ENCODE measurements at regions not wholly inside any gene's neighbourhood (a gene's known extent, or its start where the extent isn't known, plus 50 kb on each side); places are given as distances from the start of the nearest gene placed in this dataset.

- TF ChIP-seq, protein P1, sequence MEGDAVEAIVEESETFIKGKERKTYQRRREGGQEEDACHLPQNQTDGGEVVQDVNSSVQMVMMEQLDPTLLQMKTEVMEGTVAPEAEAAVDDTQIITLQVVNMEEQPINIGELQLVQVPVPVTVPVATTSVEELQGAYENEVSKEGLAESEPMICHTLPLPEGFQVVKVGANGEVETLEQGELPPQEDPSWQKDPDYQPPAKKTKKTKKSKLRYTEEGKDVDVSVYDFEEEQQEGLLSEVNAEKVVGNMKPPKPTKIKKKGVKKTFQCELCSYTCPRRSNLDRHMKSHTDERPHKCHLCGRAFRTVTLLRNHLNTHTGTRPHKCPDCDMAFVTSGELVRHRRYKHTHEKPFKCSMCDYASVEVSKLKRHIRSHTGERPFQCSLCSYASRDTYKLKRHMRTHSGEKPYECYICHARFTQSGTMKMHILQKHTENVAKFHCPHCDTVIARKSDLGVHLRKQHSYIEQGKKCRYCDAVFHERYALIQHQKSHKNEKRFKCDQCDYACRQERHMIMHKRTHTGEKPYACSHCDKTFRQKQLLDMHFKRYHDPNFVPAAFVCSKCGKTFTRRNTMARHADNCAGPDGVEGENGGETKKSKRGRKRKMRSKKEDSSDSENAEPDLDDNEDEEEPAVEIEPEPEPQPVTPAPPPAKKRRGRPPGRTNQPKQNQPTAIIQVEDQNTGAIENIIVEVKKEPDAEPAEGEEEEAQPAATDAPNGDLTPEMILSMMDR (IDR thresholded peaks at IDR 0.05) = no peak
- no peak for TF ChIP-seq POLR2A (IDR thresholded peaks at IDR 0.05; ENCODE audit: low read depth)
Measured at GRCh38 chr5:5581080-5581479, 158.6 kb downstream of the ICE1 start.
